ENCODE measurements at regions not wholly inside any gene's neighbourhood (a gene's known extent, or its start where the extent isn't known, plus 50 kb on each side); places are given as distances from the start of the nearest gene placed in this dataset.

GRCh38 chr16:5509336-5509735 is 411.7 kb upstream of the EEF2KMT start:
- Histone ChIP-seq H3K4me1 (replicated peaks) (no peaks in the 10 kb centered on the region), H3K36me3 (no peaks in the 10 kb centered on the region), H3K4me3 (no peak overlapping the region), H3K9me3 (no peaks in the 10 kb centered on the region), H3K27me3 (replicated peaks; ENCODE audit: insufficient read depth) (no peaks in the 10 kb centered on the region), H3K27ac (no peak overlapping the region)
- intact Hi-C loops (cut with DNase I) = no loop called here
- TF ChIP-seq POLR2A (IDR thresholded peaks at IDR 0.05) (no peak), CTCF (IDR thresholded peaks at IDR 0.05) (no peak), POLR2AphosphoS5 (IDR thresholded peaks at IDR 0.05) (no peak)
- DNase-seq (ENCODE audit: low spot score) = no peak
- WGBS = 88% methylated on average over 7 of the region's 7 CpGs

- H3K4me1 ChIP-seq (replicated peaks) = no peaks in the 10 kb centered on the region
- 75% methylated on average over 6 of the region's 6 CpGs for WGBS
- no peaks in the 10 kb centered on the region for H3K27me3 ChIP-seq (replicated peaks; ENCODE audit: insufficient read depth)
- no peaks in the 10 kb centered on the region for H3K9me3 ChIP-seq
- TF ChIP-seq CTCF (IDR thresholded peaks at IDR 0.05) = no peak
- no peak for TF ChIP-seq POLR2AphosphoS5 (IDR thresholded peaks at IDR 0.05)
- no peak for TF ChIP-seq POLR2A (IDR thresholded peaks at IDR 0.05)
- H3K36me3 ChIP-seq = no peaks in the 10 kb centered on the region
- no peak overlapping the region for H3K4me3 ChIP-seq
- no peak for DNase-seq (ENCODE audit: low spot score)
- no peak overlapping the region for H3K27ac ChIP-seq
- intact Hi-C loops (cut with DNase I) = no loop called here
Measured at GRCh38 chr16:5508371-5508770, 410.8 kb upstream of the EEF2KMT start.

GRCh38 chr16:5506021-5506420 is 408.4 kb upstream of the EEF2KMT start:
- no peak overlapping the region for H3K27ac ChIP-seq
- H3K4me3 ChIP-seq = no peak overlapping the region
- intact Hi-C loops (cut with DNase I) = no loop called here
- DNase-seq (ENCODE audit: low spot score) = no peak
- H3K9me3 ChIP-seq = no peaks in the 10 kb centered on the region
- WGBS = 53% methylated on average over 7 of the region's 7 CpGs
- no peaks in the 10 kb centered on the region for H3K36me3 ChIP-seq
- no peaks in the 10 kb centered on the region for H3K27me3 ChIP-seq (replicated peaks; ENCODE audit: insufficient read depth)
- no peaks in the 10 kb centered on the region for H3K4me1 ChIP-seq (replicated peaks)
- TF ChIP-seq POLR2A (IDR thresholded peaks at IDR 0.05) (no peak), CTCF (IDR thresholded peaks at IDR 0.05) (no peak), POLR2AphosphoS5 (IDR thresholded peaks at IDR 0.05) (no peak)

- DNase-seq (ENCODE audit: low spot score) = no peak
- no peaks in the 10 kb centered on the region for H3K27me3 ChIP-seq (replicated peaks; ENCODE audit: insufficient read depth)
- H3K27ac ChIP-seq = no peak overlapping the region
- no peaks in the 10 kb centered on the region for H3K4me1 ChIP-seq (replicated peaks)
- intact Hi-C loops (cut with DNase I) = no loop called here
- TF ChIP-seq POLR2A (IDR thresholded peaks at IDR 0.05) = no peak
- TF ChIP-seq POLR2AphosphoS5 (IDR thresholded peaks at IDR 0.05) = no peak
- TF ChIP-seq CTCF (IDR thresholded peaks at IDR 0.05) = no peak
- no peak overlapping the region for H3K4me3 ChIP-seq
- no peaks in the 10 kb centered on the region for H3K36me3 ChIP-seq
- no peaks in the 10 kb centered on the region for H3K9me3 ChIP-seq
- 47% methylated on average over 6 of the region's 6 CpGs for WGBS
Measured at GRCh38 chr16:5505091-5505887, 407.7 kb upstream of the EEF2KMT start.
